H9 (cell line): ENCODE measurements at regions not wholly inside any gene's neighbourhood (a gene's known extent, or its start where the extent isn't known, plus 50 kb on each side); places are given as distances from the start of the nearest gene placed in this dataset.

ENCODE experiments used
- DNase-seq: peaks from one replicate; pipeline ENCODE4 v3.0.0-alpha.2; 2017
- H2AFZ ChIP-seq: one replicate; pipeline ENCODE4 v1.6.1; 2013; ENCODE audit warnings: mild to moderate bottlenecking, low read length, control low read depth, moderate library complexity
- H2AK5ac ChIP-seq: 2 replicates; pipeline ENCODE4 v1.6.1; 2013; ENCODE audit warnings: low read length, control low read depth, mixed read lengths; ENCODE audit not compliant: insufficient read length
- H2BK120ac ChIP-seq: one replicate; pipeline ENCODE4 v1.6.1; 2013; ENCODE audit warnings: low read depth, mild to moderate bottlenecking, low read length, control low read depth, inconsistent platforms; ENCODE audit not compliant: poor library complexity, severe bottlenecking
- H2BK12ac ChIP-seq: 2 replicates; pipeline ENCODE4 v1.6.1; 2013; ENCODE audit warnings: low read length, control low read depth, mixed read lengths, low read depth; ENCODE audit not compliant: insufficient read length
- H2BK15ac ChIP-seq: 2 replicates; pipeline ENCODE4 v1.6.1; 2013; ENCODE audit warnings: low read depth, low read length, control low read depth
- H2BK20ac ChIP-seq: one replicate; pipeline ENCODE4 v1.6.1; 2013; ENCODE audit warnings: low read depth, mild to moderate bottlenecking, low read length, control low read depth, inconsistent platforms; ENCODE audit not compliant: poor library complexity, severe bottlenecking
- H2BK5ac ChIP-seq: 2 replicates; pipeline ENCODE4 v1.6.1; 2013; ENCODE audit warnings: low read length, control low read depth, mixed read lengths; ENCODE audit not compliant: insufficient read length
- H3K14ac ChIP-seq: 2 replicates; pipeline ENCODE4 v1.6.1; 2013; ENCODE audit warnings: low read length, control low read depth; ENCODE audit not compliant: insufficient read depth
- H3K18ac ChIP-seq: 2 replicates; pipeline ENCODE4 v1.6.1; 2013; ENCODE audit warnings: low read depth, mild to moderate bottlenecking, mixed read lengths, low read length, control low read depth; ENCODE audit not compliant: insufficient read length
- H3K23ac ChIP-seq: 2 replicates; pipeline ENCODE4 v1.6.1; 2013; ENCODE audit warnings: low read length, control low read depth, mixed read lengths, low read depth; ENCODE audit not compliant: insufficient read length
- H3K23me2 ChIP-seq: 2 replicates; pipeline ENCODE4 v1.6.1; 2013; ENCODE audit warnings: low read depth, mild to moderate bottlenecking, mixed read lengths, low read length, control low read depth; ENCODE audit not compliant: insufficient read length, poor library complexity, severe bottlenecking
- H3K27ac ChIP-seq: 2 replicates; pipeline ENCODE4 v1.5.1; 2013; ENCODE audit warnings: low read length, control low read depth, mixed read lengths, low read depth; ENCODE audit not compliant: insufficient read length
- H3K27me3 ChIP-seq: 2 replicates; pipeline ENCODE4 v1.6.1; 2013; ENCODE audit warnings: low read length, control low read depth, inconsistent platforms; ENCODE audit not compliant: insufficient read depth
- H3K4ac ChIP-seq: 2 replicates; pipeline ENCODE4 v1.6.1; 2013; ENCODE audit warnings: low read depth, mild to moderate bottlenecking, control low read depth, inconsistent platforms, low read length, moderate library complexity
- H3K4me1 ChIP-seq: 2 replicates; pipeline ENCODE4 v1.6.1; 2013; ENCODE audit warnings: low read length, control low read depth, inconsistent platforms; ENCODE audit not compliant: insufficient read depth
- H3K4me2 ChIP-seq: 2 replicates; pipeline ENCODE4 v1.6.1; 2013; ENCODE audit warnings: low read length, control low read depth, mixed read lengths; ENCODE audit not compliant: insufficient read length, insufficient read depth
- H3K56ac ChIP-seq: 2 replicates; pipeline ENCODE4 v1.6.1; 2013; ENCODE audit warnings: low read depth, mild to moderate bottlenecking, mixed read lengths, low read length, control low read depth; ENCODE audit not compliant: insufficient read length
- H3K79me1 ChIP-seq: 2 replicates; pipeline ENCODE4 v1.6.1; 2013; ENCODE audit warnings: low read depth, mild to moderate bottlenecking, moderate library complexity, low read length, control low read depth, inconsistent platforms; ENCODE audit not compliant: insufficient read depth, poor library complexity, severe bottlenecking
- H3K79me2 ChIP-seq: 2 replicates; pipeline ENCODE4 v1.6.1; 2013; ENCODE audit warnings: low read length, control low read depth, inconsistent platforms; ENCODE audit not compliant: insufficient read depth
- H3K9ac ChIP-seq: 2 replicates; pipeline ENCODE4 v1.6.1; 2013; ENCODE audit warnings: low read length, control low read depth, mixed read lengths; ENCODE audit not compliant: insufficient read length; ENCODE audit errors: extremely low read depth
- H3K9me3 ChIP-seq: one replicate; pipeline ENCODE4 v1.6.1; 2013; ENCODE audit warnings: low read depth, low read length, inconsistent platforms; ENCODE audit not compliant: control insufficient read depth
- H3T11ph ChIP-seq: one replicate; pipeline ENCODE4 v1.6.1; 2013; ENCODE audit warnings: mild to moderate bottlenecking, low read length, control low read depth, inconsistent platforms
- H4K20me1 ChIP-seq: one replicate; pipeline ENCODE4 v1.6.1; 2013; ENCODE audit not compliant: control insufficient read depth, insufficient read length, insufficient read depth
- H4K5ac ChIP-seq: 2 replicates; pipeline ENCODE4 v1.6.1; 2013; ENCODE audit warnings: low read depth, mild to moderate bottlenecking, mixed read lengths, low read length, control low read depth; ENCODE audit not compliant: insufficient read length
- H4K8ac ChIP-seq: replicated peaks from 2 replicates; pipeline ENCODE4 v1.6.1; 2013; ENCODE audit warnings: low read length, control low read depth, mixed read lengths, low read depth; ENCODE audit not compliant: insufficient read length
- H4K91ac ChIP-seq: 2 replicates; pipeline ENCODE4 v1.6.1; 2013; ENCODE audit warnings: low read depth, mild to moderate bottlenecking, moderate library complexity, mixed read lengths, low read length, control low read depth; ENCODE audit not compliant: insufficient read length
- H3K27ac Mint-ChIP-seq, 3 experiments: 2 replicates in 2 of 3; 3 replicates in 1 of 3; pipeline ENCODE4 v1.8.0; 2020 to 2021; ENCODE audit warnings: mixed read lengths in 3 of 3, mild to moderate bottlenecking in 1 of 3, moderate library complexity in 1 of 3
- H3K27me3 Mint-ChIP-seq: 2 replicates; pipeline ENCODE4 v1.8.0; 2021; ENCODE audit warnings: low read depth, mild to moderate bottlenecking, moderate library complexity, mixed read lengths
- H3K36me3 Mint-ChIP-seq, 3 experiments: 2 replicates in 2 of 3; 3 replicates in 1 of 3; pipeline ENCODE4 v1.8.0; 2020 to 2021; ENCODE audit warnings: low read depth in 3 of 3, mixed read lengths in 3 of 3; ENCODE audit not compliant: insufficient read depth in 1 of 3
- H3K4me1 Mint-ChIP-seq, 2 experiments: 2 replicates each; pipeline ENCODE4 v1.8.0; 2020; ENCODE audit warnings: mixed read lengths in 2 of 2
- H3K4me3 Mint-ChIP-seq, 2 experiments: 2 replicates in 1 of 2; 3 replicates in 1 of 2; pipeline ENCODE4 v1.8.0; 2020 to 2021; ENCODE audit warnings: mild to moderate bottlenecking in 2 of 2, mixed read lengths in 2 of 2, moderate library complexity in 1 of 2
- H3K9me3 Mint-ChIP-seq, 2 experiments: 2 replicates in 1 of 2; 3 replicates in 1 of 2; pipeline ENCODE4 v1.8.0; 2020; ENCODE audit warnings: mild to moderate bottlenecking in 2 of 2, mixed read lengths in 2 of 2, moderate library complexity in 1 of 2
- CTCF ChIP-seq: fragments of 200-600 bp; sonication (generic); conservative IDR thresholded peaks from 3 replicates; pipeline ENCODE4 v1.8.0; 2021; ENCODE audit warnings: antibody characterized with exemption, mild to moderate bottlenecking
- WGBS: extraction: QIAGEN DNeasy Blood & Tissue Kit; methylation state at CpG from one replicate; pipeline ENCODE4 v1.1.7; 2013; ENCODE audit warnings: missing lambda C conversion rate, low lambda C conversion rate, mixed read lengths; ENCODE audit not compliant: insufficient read length; ENCODE audit errors: extremely low coverage; 5-methylcytosine and 5-hydroxymethylcytosine counted together

GRCh38 chr20:63091901-63092659 is 85.3 kb upstream of the BHLHE23 start:
- Histone ChIP-seq H3K79me2 (no peaks in the 10 kb centered on the region), H3K79me1 (no peaks in the 10 kb centered on the region), H4K20me1 (no peaks in the 10 kb centered on the region), H2BK120ac (no peak overlapping the region), H2BK5ac (no peak overlapping the region), H4K91ac (no peak overlapping the region), H2BK15ac (no peak overlapping the region), H3K56ac (no peak overlapping the region), H2BK12ac (no peak overlapping the region), H3K4me2 (no peak overlapping the region), H3K4ac (no peak overlapping the region), H3T11ph (no peak overlapping the region), H3K14ac (no peak overlapping the region), H3K27me3 (no peaks in the 10 kb centered on the region), H3K9me3 (no peaks in the 10 kb centered on the region), H3K23me2 (no peaks in the 10 kb centered on the region), H4K8ac (no peak overlapping the region), H2AK5ac (no peak overlapping the region), H3K18ac (no peak overlapping the region), H3K23ac (no peak overlapping the region), H4K5ac (no peak overlapping the region), H3K9ac (no peak overlapping the region), H2BK20ac (no peak overlapping the region), H3K27ac (no peak overlapping the region), H3K4me1 (no peaks in the 10 kb centered on the region), H2AFZ (no peak overlapping the region)
- no peaks in the 10 kb centered on the region for H3K4me1 Mint-ChIP-seq
- peaks cover 14% of the 10 kb centered on the region for H3K27me3 Mint-ChIP-seq
- WGBS: no CpG with 5 or more reads among the region's 31 CpGs
- H3K27ac Mint-ChIP-seq: no peak overlapping the region
- no peaks in the 10 kb centered on the region for H3K36me3 Mint-ChIP-seq
- DNase-seq: peak; percentile 15
- H3K9me3 Mint-ChIP-seq: no peaks in the 10 kb centered on the region; a peak in 1 of 5 replicates
- no peak for TF ChIP-seq CTCF
- H3K4me3 Mint-ChIP-seq: no peak overlapping the region
